Activated CD4-positive, alpha-beta T cell treated with anti-CD3 and anti-CD28 coated beads, Interleukin-2, Interleukin-6, amounts not matched to agents 100 ng/mL and 50 ng/mL, durations not matched to agents 16 hours and 8 hours (primary cell): ENCODE measurements at regions not wholly inside any gene's neighbourhood (a gene's known extent, or its start where the extent isn't known, plus 50 kb on each side); places are given as distances from the start of the nearest gene placed in this dataset.
"Not testable (repeated sequence)": the region's sequence is repeated elsewhere in the genome, so short reads cannot be mapped to it uniquely, and the experiment has no call there.

Experiments
- DNase-seq: peaks from one replicate; pipeline ENCODE4 v3.0.0-alpha.2; 2020

DNA sequence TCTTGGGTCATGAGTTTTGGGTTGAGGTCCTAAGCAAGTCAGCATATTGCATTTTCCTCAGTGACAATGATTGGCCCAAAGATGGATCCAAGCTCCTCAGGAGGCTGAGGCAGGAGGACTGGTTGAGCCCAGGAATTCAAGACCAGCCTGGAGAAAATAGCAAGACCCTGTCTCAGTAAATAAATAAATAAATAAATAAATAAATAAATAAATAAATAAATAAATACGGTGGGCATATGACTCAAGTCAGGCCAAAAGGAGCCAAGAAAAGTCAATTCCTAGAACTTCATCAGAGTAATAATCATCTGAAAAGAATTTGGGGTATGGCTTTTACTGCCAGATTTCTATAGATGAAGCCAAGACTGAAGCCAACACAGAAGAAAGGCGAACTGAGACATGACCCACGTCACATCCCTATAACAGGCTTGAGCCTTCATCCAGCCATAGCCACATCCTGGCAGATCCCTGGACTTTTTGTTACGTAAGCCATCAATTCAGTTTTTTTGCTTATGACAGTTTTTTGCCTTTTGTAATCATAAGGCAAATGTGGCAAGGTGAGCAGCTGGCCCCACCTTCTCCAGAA, 88.5 kb upstream of the NFASC start:
- no peak for DNase-seq

- not testable (repeated sequence) for DNase-seq
Measured at GRCh38 chr1:204785023-204785422, 85.6 kb upstream of the NFASC start.

DNA sequence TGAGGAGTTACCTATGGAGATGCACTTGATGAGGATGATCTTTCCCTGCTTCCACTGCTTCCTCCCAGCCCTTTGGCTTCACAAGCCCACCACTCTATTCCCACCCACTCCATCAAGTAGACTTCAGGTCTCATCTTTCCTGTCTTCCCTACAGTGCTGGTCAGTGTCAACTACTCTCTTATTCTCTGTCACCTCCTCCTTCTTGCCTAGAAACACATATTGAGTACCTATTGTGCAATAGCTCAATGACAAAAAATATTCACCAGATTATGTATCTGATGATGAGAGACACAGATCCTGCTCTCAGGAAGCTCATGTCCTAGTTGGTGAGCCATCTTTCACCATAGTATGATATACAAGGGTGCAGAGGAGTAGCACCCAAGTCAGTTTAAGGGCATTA, 82.2 kb upstream of the NFASC start:
- DNase-seq, result no peak

- DNase-seq, result peak; percentile 86
Measured at GRCh38 chr1:204791453-204792353, 79.0 kb upstream of the NFASC start.

- no peak for DNase-seq
Measured at GRCh38 chr1:204792354-204792692, 78.3 kb upstream of the NFASC start.

DNA sequence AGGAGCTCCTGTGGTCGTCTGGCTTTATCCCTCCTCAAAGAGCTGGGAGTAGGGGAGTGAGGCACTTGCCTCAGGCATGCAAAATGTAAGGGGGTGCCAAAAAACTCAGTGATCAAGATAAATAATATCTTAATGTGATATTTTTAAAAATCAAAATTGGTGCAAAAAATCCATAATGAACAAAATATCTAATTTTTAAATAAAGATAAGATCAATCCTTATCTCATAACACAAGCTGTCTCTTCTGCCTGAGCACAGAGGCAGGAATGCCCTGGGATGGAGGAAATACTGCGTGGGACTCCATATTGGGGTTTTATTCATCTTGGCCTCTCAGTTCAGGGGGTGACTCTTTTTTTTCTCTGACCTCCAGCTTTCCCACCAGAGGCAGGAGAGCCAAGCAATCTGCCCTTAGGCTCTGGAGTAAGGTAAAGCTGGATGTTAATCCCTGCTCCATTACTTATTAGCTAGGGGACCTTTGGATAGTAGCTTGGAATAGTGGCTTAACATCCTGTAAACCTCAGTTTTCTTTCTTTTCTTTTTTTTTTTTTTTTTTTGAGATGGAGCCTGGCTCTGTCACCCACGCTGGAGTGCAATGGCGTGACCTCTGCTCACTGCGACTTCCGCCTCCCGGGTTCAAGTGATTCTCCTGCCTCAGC, 77.3 kb upstream of the NFASC start:
- no peak for DNase-seq

DNA sequence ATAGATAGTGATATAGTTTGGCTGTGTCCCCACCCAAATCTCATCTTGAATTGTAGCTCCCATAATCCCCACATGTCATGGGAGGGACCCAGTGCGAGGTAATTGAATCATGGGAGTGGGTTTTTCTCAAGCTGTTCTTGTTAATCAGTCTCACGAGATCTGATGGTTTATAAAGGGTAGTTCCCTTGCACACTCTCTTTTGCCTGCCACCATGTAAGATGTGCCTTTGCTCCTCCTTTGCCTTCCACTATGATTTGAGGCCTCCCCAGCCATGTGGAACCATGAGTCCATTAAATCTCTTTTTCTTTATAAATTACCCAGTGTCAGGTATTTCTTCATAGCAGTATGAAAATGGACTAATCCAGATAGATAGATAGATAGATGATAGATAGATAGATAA, 73.8 kb upstream of the NFASC start:
- not testable (repeated sequence) for DNase-seq

- DNase-seq, result no peak
Measured at GRCh38 chr1:204797401-204797800, 73.3 kb upstream of the NFASC start.

DNA sequence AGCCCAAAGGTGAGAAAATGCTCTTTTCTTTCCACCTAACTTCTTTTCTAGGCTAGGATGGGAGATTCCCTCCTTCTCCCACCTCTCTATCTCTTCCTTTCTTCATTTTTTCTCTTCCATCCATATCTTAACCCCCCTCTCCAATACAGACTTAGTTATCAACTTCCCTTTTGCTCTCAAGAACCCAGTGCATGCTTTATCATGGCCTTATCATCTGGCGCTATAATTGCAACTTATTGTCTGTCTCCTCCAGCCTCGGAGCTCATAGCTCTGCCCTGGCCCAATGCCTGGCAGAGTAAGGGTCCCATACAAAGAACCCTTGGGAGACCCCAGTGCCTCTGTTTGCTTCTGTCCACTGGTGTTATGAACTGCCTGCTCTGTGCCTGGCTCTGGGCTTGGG, 71.0 kb upstream of the NFASC start:
- no peak for DNase-seq

DNA sequence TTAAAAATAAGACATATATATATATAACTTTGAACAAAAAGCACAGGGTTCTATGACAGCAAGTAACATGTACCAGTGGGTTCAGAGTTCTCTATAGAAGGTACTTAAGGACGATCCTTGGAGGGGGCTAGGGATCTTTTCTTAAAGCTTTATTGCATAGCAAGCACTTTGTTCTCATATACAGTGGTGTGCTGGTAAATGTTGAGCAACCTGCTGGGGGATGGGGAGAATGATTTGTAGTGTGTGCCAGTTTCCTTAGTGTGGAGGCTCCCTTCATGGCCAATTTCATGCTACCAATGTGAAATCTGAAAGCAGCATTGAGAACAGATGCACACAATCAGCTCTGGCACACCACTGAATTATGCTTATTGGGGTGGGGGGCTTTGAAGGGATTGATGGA, 69.5 kb upstream of the NFASC start:
- DNase-seq, result no peak

DNA sequence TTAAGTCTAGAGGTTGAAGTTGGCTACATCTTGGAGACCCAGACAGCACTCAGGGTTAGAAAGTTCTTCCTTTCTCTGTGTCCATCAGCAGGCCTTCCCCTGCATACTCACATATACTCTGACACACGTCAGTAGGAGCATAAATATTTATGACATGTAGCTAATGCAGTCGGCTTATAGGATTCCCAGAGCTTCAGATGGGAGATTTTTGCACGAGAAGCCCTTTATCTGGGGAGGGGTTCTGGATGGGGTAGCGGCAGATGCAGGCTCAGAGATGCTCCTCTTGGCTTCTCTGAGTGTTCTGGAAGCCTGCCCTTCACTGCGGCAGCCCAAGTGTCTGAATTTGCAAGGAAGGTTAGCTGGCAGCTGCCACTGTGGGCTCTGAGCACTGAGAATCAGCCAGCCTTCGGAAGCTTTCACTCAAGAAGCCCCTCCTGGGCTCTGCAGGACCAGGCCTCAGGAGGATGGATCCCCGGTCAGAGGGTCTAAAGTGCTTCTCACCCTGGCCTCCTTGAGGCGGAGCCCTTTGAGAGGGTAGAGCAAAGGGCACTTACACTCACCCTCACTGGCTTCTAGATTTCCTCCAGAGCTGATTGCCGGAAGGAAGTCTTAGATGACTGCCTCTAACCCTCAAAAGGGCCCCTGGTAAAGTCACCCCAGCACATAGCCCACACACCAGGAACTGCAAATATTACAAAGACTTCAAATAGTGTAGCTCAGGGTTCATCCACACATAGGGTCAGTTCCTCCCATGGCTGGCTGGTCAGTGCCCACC, 68.1 kb upstream of the NFASC start:
- DNase-seq, result peak; percentile 2

DNA sequence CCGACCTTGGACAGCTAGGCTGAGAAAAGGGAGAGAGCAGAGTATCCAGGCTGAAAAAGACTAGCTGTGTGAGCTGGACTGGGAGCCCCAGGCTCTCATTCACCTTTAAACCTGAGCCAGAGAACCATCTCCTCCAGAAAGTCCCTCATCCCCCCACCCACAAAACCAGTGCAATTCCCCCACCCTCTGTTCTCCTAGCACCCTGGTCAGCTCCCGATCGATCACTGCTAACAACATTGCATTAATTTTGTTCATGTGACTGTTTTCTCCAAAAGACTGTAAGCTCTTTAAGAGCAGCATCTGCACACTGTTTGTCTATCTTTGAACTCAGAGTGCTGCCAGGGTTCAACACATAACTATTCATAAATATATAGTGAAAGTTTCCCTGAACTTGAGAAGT, 67.1 kb upstream of the NFASC start:
- no peak for DNase-seq

GRCh38 chr1:204806943-204807687, 63.5 kb upstream of the NFASC start:
- DNase-seq, result peak; percentile 92

DNA sequence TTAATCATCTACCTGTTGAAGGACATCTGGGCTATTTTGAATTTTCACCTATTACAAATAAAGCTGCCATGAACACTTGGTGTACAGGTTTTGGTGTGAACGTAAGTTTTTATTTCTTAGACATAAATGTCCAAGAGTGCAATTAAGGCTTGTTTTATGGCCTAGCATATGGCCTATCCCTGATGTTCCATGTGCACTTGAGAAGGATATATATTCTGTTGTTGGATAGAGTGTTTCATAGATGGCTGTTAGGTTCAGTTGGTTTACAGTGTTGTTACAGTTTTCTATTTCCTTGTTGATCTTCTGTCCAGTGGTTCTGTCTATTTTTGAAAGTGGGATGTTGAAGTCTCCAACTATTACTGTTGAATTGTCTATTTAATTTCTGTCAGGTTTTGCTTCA, 61.2 kb upstream of the NFASC start:
- no peak for DNase-seq

DNA sequence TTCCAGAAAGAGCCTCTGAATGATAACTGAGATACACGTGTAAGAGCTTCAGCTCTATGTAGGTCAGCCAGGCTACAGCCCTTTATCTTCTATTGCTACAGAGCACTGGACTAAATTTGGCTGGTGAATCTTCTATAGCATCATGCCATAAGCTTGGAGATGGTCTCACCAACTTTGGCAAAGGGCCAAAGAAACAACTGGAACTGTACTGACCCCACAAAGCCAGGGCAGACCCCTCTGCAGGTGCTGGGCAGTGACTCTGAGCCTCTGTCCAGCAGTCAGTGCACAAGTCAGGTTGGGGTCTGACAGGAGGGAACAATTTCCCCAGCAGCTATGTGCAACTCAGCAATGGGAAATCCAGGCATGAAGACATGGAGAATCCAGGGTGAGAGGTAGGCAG, 57.8 kb upstream of the NFASC start:
- no peak for DNase-seq

GRCh38 chr1:204813522-204813921, 57.1 kb upstream of the NFASC start:
- DNase-seq, result no peak

GRCh38 chr1:204814166-204814884, 56.3 kb upstream of the NFASC start:
- DNase-seq, result no peak

DNA sequence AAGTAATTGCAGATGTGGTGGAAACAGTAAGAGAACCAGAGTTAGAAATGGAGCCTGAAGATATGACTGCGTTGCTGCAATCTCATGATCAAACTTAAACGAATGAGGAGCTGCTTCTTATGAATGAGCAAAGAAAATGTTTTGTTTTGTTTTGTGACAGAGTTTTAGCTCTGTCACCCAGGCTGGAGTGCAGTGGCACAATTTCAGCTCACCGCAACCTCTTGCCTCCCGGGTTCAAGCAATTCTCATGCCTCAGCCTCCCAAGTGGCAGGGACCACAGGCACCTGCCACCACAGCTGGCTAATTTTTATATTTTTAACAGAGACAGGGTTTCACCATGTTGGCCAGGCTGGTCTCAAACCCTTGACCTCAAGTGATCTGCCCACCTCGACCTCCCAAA, 53.3 kb upstream of the NFASC start:
- DNase-seq, result no peak

DNA sequence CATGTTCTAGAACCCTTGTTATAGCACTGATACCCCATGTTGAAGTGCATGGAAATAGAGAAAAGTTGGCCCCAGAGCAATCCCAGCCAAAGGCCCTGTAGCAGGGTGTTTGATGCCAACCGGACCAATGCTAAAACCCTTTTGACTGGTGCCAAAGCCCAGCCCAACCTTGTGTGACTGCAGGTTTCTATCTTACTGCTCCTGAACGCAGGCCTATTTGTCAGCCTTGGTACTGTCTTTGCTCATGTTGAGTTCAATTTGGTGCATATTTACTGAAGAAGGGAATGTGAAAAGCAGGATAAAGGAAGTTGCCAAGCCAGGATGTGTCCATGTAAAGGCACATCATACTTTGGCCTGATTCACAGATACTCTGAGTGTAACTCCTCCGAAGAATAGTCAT, 51.7 kb upstream of the NFASC start:
- DNase-seq, result no peak

GRCh38 chr1:204819495-204819894, 51.2 kb upstream of the NFASC start:
- DNase-seq, result no peak
